Transverse colon (tissue), 3 donors: ENCODE measurements at regions not wholly inside any gene's neighbourhood (a gene's known extent, or its start where the extent isn't known, plus 50 kb on each side); places are given as distances from the start of the nearest gene placed in this dataset.

Experiments
- CTCF ChIP-seq, 5 experiments: fragments of 200-600 bp in 3 of 5; fragments of 450-650 bp in 2 of 5; sonication (generic) in 3 of 5; IDR thresholded peaks; 1 replicate in 2 of 5; 2 replicates in 3 of 5; pipeline ENCODE4 v1.5.1; 2016 to 2017; ENCODE audit warnings: antibody characterized with exemption in 5 of 5, inconsistent platforms in 3 of 5, mild to moderate bottlenecking in 2 of 5, moderate library complexity in 1 of 5
- EP300 ChIP-seq: sonication (generic); formaldehyde crosslinking; IDR thresholded peaks from one replicate; pipeline ENCODE4 v1.6.1; 2017; ENCODE audit warnings: antibody characterized with exemption, low read depth

GRCh38 chr3:105108823-105109222 is 257.9 kb upstream of the ALCAM start:
- TF ChIP-seq CTCF (IDR thresholded peaks at IDR 0.05) (no peak), EP300 (no peak)
